ENCODE measurements at regions not wholly inside any gene's neighbourhood (a gene's known extent, or its start where the extent isn't known, plus 50 kb on each side); places are given as distances from the start of the nearest gene placed in this dataset.

- no peak for TF ChIP-seq EZH2phosphoT487 (IDR thresholded peaks at IDR 0.05; ENCODE audit: insufficient read depth, low read depth)
- TF ChIP-seq EZH2 (IDR thresholded peaks at IDR 0.05; ENCODE audit: insufficient read depth, poor library complexity, severe bottlenecking), result no peak
Observed at GRCh38 chr9:104300124-104300523, 203.9 kb upstream of the OR13F1 start.
